GM18507 (cell line): ENCODE measurements at regions not wholly inside any gene's neighbourhood (a gene's known extent, or its start where the extent isn't known, plus 50 kb on each side); places are given as distances from the start of the nearest gene placed in this dataset.

ENCODE experiments used
- DNase-seq: peaks from one replicate; pipeline ENCODE4 v3.0.0; 2011; ENCODE audit warnings: low read depth; ENCODE audit not compliant: insufficient read length; ENCODE audit errors: extremely low spot score
- FAIRE-seq: peaks from 2 replicates; lab custom pipeline; 2011; peaks lifted over from hg19 to GRCh38; lab: Jason Lieb, UNC

- FAIRE-seq (no peak), DNase-seq (no peak)
Measured at GRCh38 chr14:101225157-101226152, 321.9 kb upstream of the RTL1 start.

- FAIRE-seq (no peak), DNase-seq (no peak)
Measured at GRCh38 chr14:101226265-101226602, 322.7 kb upstream of the RTL1 start.

- DNase-seq (no peak), FAIRE-seq (no peak)
Measured at GRCh38 chr14:101226603-101227425, 323.3 kb upstream of the RTL1 start.

GRCh38 chr14:101227611-101228594 is 324.4 kb upstream of the RTL1 start:
- DNase-seq (no peak), FAIRE-seq (no peak)

GRCh38 chr14:101228949-101229541 is 325.5 kb upstream of the RTL1 start:
- DNase-seq: no peak
- no peak for FAIRE-seq

- DNase-seq (no peak), FAIRE-seq (no peak)
Measured at GRCh38 chr14:101229666-101230065, 326.1 kb upstream of the RTL1 start.

- DNase-seq (no peak), FAIRE-seq (no peak)
Measured at GRCh38 chr14:101230161-101230850, 326.8 kb upstream of the RTL1 start.

- FAIRE-seq (no peak), DNase-seq (no peak)
Measured at GRCh38 chr14:101230851-101231550, 327.5 kb upstream of the RTL1 start.

- DNase-seq (no peak), FAIRE-seq (no peak)
Measured at GRCh38 chr14:101231828-101232227, 328.3 kb upstream of the RTL1 start.

- FAIRE-seq (no peak), DNase-seq (no peak)
Measured at GRCh38 chr14:101232340-101233020, 328.8 kb upstream of the DIO3 start.

GRCh38 chr14:101233021-101233366 is 328.3 kb upstream of the DIO3 start:
- DNase-seq (no peak), FAIRE-seq (no peak)

GRCh38 chr14:101233391-101233790 is 327.9 kb upstream of the DIO3 start:
- no peak for FAIRE-seq
- no peak for DNase-seq

GRCh38 chr14:101233808-101234207 is 327.5 kb upstream of the DIO3 start:
- DNase-seq (no peak), FAIRE-seq (no peak)

GRCh38 chr14:101234244-101234937 is 326.9 kb upstream of the DIO3 start:
- FAIRE-seq: no peak
- DNase-seq: no peak

- FAIRE-seq (no peak), DNase-seq (no peak)
Measured at GRCh38 chr14:101234999-101235334, 326.3 kb upstream of the DIO3 start.

- FAIRE-seq: no peak
- DNase-seq: peak; percentile 17
Measured at GRCh38 chr14:101235335-101236103, 325.8 kb upstream of the DIO3 start.
